ENCODE measurements at regions not wholly inside any gene's neighbourhood (a gene's known extent, or its start where the extent isn't known, plus 50 kb on each side); places are given as distances from the start of the nearest gene placed in this dataset.

GRCh38 chr21:28229814-28230213 is 762.9 kb downstream of the LTN1 start:
- TF ChIP-seq CTCF (IDR thresholded peaks at IDR 0.05), result no peak
- no peak for TF ChIP-seq POLR2A (IDR thresholded peaks at IDR 0.05)
